GM13976 (cell line): ENCODE measurements at regions not wholly inside any gene's neighbourhood (a gene's known extent, or its start where the extent isn't known, plus 50 kb on each side); places are given as distances from the start of the nearest gene placed in this dataset.
A peak's percentile ranks its signal among the peaks of the same experiment; 100 is the strongest.

Experiments
- DNase-seq: peaks from one replicate; pipeline ENCODE4 v3.0.0; 2012; ENCODE audit warnings: low spot score
- CTCF ChIP-seq: IDR thresholded peaks from 2 replicates; pipeline ENCODE4 v1.5.1; 2012; ENCODE audit warnings: borderline replicate concordance, mild to moderate bottlenecking; ENCODE audit not compliant: insufficient read depth; ENCODE audit errors: extremely low read depth, missing control alignments, control extremely low read depth
- in situ Hi-C: fragments of 300-500 bp; cut with MboI; formaldehyde crosslinking; loops from one replicate; pipeline ENCODE4 v1.12.0; 2022; ENCODE audit warnings: low sequenced_read_pairs, mixed read lengths, inconsistent platforms; ENCODE audit not compliant: unreplicated experiment

DNA sequence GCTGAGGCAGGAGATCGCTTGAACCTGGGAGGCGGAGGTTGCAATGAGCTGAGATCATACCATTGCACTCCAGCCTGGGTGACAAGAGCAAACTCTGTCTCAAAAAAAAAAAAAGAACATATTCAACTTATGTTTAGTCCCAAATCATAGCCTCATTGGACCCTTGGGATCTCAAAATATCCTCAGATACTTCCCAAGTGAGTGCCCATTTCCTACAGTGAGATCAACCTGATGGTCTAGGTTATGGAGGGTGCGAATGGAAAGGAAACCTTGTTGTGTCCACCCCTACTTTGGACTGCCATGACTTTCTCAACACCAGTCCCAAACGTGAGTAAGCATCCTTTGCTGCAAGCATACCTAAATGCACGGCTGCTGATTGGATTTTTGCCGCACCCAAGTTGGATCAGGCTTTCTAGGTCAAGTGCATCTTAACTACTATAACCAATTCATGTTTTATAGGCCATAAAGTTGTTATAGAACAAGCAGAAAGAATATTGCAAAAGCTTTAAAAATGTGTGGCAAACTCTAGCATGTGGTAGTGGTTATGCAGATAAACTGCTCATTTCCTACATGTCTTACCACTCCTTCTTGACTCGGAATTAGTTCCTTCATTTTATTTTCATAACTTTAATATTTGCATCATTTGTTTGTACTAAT is 131.2 kb downstream of the PLEKHG1 start:
- in situ Hi-C loops = no loop called here
- no peak for TF ChIP-seq CTCF
- DNase-seq = no peak

DNA sequence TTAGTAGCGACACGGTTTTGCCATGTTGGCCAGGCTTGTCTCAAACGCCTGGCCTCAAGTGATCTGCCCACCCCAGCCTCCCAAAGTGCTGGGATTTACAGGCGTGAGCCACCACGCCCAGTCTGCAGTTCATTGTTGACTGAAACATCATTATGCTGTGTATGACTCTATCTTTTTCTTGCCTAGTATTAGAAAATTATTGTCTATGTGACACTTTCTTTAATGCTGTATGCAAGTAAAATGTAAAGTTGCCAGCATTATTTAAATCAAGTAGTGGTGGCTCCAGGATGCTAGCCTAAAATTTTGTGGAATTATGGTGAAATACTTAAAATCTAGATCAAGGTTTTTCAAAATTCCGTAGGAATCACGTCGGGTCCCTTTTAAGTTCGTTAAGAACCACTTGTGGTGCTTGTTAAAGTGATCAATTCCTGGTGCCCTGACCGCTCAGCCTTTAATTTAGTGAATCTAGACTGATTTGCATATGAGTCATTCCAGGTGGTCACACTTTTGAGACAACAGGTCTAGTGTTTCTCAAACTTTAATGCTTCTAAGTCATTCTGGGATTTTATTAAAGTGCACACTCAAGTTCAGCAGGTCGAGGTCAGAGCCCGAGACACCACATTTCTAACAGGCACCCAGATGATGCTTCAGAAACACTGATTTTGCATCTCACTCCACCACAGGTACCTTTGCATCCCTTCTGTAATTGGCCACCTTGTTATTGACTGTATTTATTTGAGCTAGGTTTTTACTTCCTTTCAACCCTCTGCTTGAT is 132.6 kb upstream of the MTHFD1L start:
- DNase-seq = peak; percentile 30
- in situ Hi-C loops = no loop called here

DNA sequence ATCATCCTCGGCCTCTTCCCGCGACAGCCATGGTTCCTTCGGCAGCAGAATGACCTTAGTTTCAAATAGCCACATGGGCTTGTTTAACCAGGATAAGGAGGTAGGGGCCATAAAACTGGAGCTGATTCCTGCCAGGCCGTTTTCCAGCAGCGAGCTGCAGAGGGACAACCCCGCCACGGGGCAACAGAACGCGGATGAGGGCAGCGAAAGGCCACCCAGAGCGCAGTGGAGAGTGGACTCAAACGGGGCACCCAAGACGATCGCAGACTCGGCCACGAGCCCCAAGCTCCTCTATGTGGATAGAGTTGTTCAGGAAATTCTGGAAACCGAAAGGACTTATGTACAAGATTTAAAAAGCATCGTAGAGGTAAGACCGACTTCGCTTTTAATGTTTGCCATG is 131.8 kb upstream of the MTHFD1L start:
- DNase-seq = no peak
- no peak for TF ChIP-seq CTCF
- in situ Hi-C loops = no loop called here

More for the DNA sequence above, 132.6 kb upstream of the MTHFD1L start:
- no peak for TF ChIP-seq CTCF

GRCh38 chr6:150734235-150734634 is 131.3 kb upstream of the MTHFD1L start:
- no peak for TF ChIP-seq CTCF
- no peak for DNase-seq
- in situ Hi-C loops = no loop called here

- no peak for DNase-seq
- in situ Hi-C loops = no loop called here
- no peak for TF ChIP-seq CTCF
These were observed 130.1 kb upstream of the MTHFD1L start for GRCh38 chr6:150735341-150735851.

GRCh38 chr6:150738092-150738629 is 127.3 kb upstream of the MTHFD1L start:
- no peak for DNase-seq
- in situ Hi-C loops = no loop called here
- no peak for TF ChIP-seq CTCF
